Activated naive CD8-positive, alpha-beta T cell treated with anti-CD3 and anti-CD28 coated beads, Interleukin-2, amount 50 U/mL, for 24 hours (primary cell): ENCODE measurements at regions not wholly inside any gene's neighbourhood (a gene's known extent, or its start where the extent isn't known, plus 50 kb on each side); places are given as distances from the start of the nearest gene placed in this dataset.

Experiments
- ATAC-seq: fragments of 150-1000 bp; cut with Tn5 transposase; one replicate; pipeline ENCODE4 v1.10.0; 2021
- DNase-seq: peaks from one replicate; pipeline ENCODE4 v3.0.0; 2021
- H3K27ac Mint-ChIP-seq: one replicate; pipeline ENCODE4 v1.8.0; 2021; ENCODE audit warnings: mild to moderate bottlenecking, mixed read lengths
- H3K27me3 Mint-ChIP-seq: one replicate; pipeline ENCODE4 v1.8.0; 2021; ENCODE audit warnings: mixed read lengths
- H3K36me3 Mint-ChIP-seq: one replicate; pipeline ENCODE4 v1.8.0; 2021; ENCODE audit warnings: low read depth, mixed read lengths
- H3K4me1 Mint-ChIP-seq: one replicate; pipeline ENCODE4 v1.8.0; 2021; ENCODE audit warnings: mixed read lengths
- H3K4me3 Mint-ChIP-seq: one replicate; pipeline ENCODE4 v1.8.0; 2021; ENCODE audit warnings: mild to moderate bottlenecking, moderate library complexity, mixed read lengths
- H3K9me3 Mint-ChIP-seq: one replicate; pipeline ENCODE4 v1.8.0; 2021; ENCODE audit warnings: mixed read lengths

- no peaks in the 10 kb centered on the region for H3K4me1 Mint-ChIP-seq
- no peaks in the 10 kb centered on the region for H3K36me3 Mint-ChIP-seq
- H3K27me3 Mint-ChIP-seq = no peaks in the 10 kb centered on the region
- DNase-seq (no peak), ATAC-seq (no peak)
- H3K27ac Mint-ChIP-seq = no peak overlapping the region
- H3K9me3 Mint-ChIP-seq = no peaks in the 10 kb centered on the region
- no peak overlapping the region for H3K4me3 Mint-ChIP-seq
Observed at GRCh38 chr18:60508108-60508507, 135.5 kb upstream of the MC4R start.

- H3K9me3 Mint-ChIP-seq = no peaks in the 10 kb centered on the region
- ATAC-seq (no peak), DNase-seq (no peak)
- no peaks in the 10 kb centered on the region for H3K4me1 Mint-ChIP-seq
- no peaks in the 10 kb centered on the region for H3K36me3 Mint-ChIP-seq
- H3K27ac Mint-ChIP-seq = no peak overlapping the region
- H3K27me3 Mint-ChIP-seq = no peaks in the 10 kb centered on the region
- no peak overlapping the region for H3K4me3 Mint-ChIP-seq
Observed at GRCh38 chr18:60534538-60534937, 162.0 kb upstream of the MC4R start.

- DNase-seq (no peak), ATAC-seq (no peak)
- Mint-ChIP-seq H3K4me1 (no peaks in the 10 kb centered on the region), H3K9me3 (no peaks in the 10 kb centered on the region), H3K4me3 (no peak overlapping the region), H3K27me3 (no peaks in the 10 kb centered on the region), H3K36me3 (no peaks in the 10 kb centered on the region), H3K27ac (no peak overlapping the region)
Observed at GRCh38 chr18:60537074-60537473, 164.5 kb upstream of the MC4R start.

- Mint-ChIP-seq H3K27me3 (no peaks in the 10 kb centered on the region), H3K27ac (no peak overlapping the region), H3K36me3 (no peaks in the 10 kb centered on the region), H3K4me3 (no peak overlapping the region), H3K9me3 (no peaks in the 10 kb centered on the region), H3K4me1 (no peaks in the 10 kb centered on the region)
- no peak for DNase-seq
- ATAC-seq = no peak
Observed at GRCh38 chr18:60538891-60539290, 166.3 kb upstream of the MC4R start.

DNA sequence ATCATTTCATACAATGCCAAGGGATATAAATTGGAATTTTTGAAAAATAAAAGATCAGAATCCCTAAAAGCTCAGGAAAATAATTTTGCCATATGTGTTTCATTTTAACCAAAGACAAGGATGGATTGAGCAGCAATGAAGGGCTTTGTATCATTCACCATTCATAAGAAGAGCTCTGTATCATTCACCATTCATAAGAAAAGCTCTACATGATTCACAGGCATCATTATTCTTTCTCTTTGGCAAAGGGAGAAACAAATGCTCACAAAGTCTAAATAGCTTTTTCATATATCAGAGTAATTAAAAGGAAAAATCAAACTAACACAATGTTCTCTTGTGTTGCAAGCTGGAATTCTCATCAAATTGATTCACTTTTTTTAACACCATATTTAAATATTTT, 169.1 kb upstream of the MC4R start:
- ATAC-seq = no peak
- Mint-ChIP-seq H3K27ac (no peak overlapping the region), H3K9me3 (no peaks in the 10 kb centered on the region), H3K27me3 (no peaks in the 10 kb centered on the region), H3K36me3 (no peaks in the 10 kb centered on the region), H3K4me1 (no peaks in the 10 kb centered on the region), H3K4me3 (no peak overlapping the region)
- no peak for DNase-seq

GRCh38 chr18:60543646-60544045, 171.1 kb upstream of the MC4R start:
- no peak overlapping the region for H3K4me3 Mint-ChIP-seq
- H3K36me3 Mint-ChIP-seq = no peaks in the 10 kb centered on the region
- DNase-seq = no peak
- H3K4me1 Mint-ChIP-seq = no peaks in the 10 kb centered on the region
- H3K27ac Mint-ChIP-seq = no peak overlapping the region
- no peak for ATAC-seq
- H3K9me3 Mint-ChIP-seq = no peaks in the 10 kb centered on the region
- no peaks in the 10 kb centered on the region for H3K27me3 Mint-ChIP-seq

- no peak overlapping the region for H3K27ac Mint-ChIP-seq
- no peak overlapping the region for H3K4me3 Mint-ChIP-seq
- no peaks in the 10 kb centered on the region for H3K36me3 Mint-ChIP-seq
- H3K9me3 Mint-ChIP-seq = no peaks in the 10 kb centered on the region
- DNase-seq (no peak), ATAC-seq (no peak)
- H3K27me3 Mint-ChIP-seq = peaks cover 2% of the 10 kb centered on the region
- no peaks in the 10 kb centered on the region for H3K4me1 Mint-ChIP-seq
Observed at GRCh38 chr18:60549338-60549960, 176.9 kb upstream of the MC4R start.

DNA sequence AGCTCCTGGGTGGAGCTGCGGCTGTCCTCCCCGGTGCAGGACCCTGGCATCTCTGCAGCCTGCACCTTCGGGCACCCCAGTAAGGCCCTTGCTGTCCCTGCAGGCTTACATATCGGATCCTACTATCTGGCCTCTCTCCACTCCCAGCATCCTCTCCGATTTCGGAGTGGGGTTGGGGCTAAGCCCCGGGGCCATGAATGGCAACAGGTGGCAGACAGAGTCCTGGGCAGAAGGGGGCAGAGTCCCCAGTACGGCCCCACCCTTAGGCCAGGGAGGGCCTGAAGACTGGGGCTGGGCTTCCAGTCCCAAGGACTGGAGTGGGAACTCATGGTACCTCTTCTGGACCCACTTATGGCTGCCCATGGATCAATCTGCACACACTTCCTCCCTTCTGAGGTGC, 180.4 kb upstream of the MC4R start:
- Mint-ChIP-seq H3K9me3 (no peaks in the 10 kb centered on the region), H3K27me3 (peaks cover 2% of the 10 kb centered on the region), H3K27ac (no peak overlapping the region), H3K36me3 (no peaks in the 10 kb centered on the region), H3K4me3 (no peak overlapping the region), H3K4me1 (no peaks in the 10 kb centered on the region)
- ATAC-seq (no peak), DNase-seq (no peak)

DNA sequence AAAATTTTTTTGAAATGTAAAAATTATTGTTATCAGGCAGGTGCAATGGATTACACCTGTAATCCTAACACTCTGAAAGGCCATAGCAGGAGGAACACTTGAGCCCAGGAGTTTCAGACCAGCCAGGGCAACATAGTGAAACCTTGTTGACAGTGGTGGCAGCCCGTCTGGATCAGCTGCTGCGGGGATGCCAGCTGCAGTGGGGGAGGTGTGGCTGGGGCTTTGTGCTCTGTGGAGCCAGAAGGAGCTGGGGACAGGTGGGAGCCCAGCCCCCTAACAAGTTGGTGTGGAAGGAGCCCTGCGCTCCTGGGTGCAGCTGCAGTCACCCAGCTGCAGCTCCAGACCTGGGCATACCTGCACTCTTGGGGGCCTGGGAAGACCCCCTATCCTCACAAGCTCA, 182.4 kb upstream of the MC4R start:
- Mint-ChIP-seq H3K27me3 (peaks cover 2% of the 10 kb centered on the region), H3K4me1 (no peaks in the 10 kb centered on the region), H3K4me3 (no peak overlapping the region), H3K27ac (no peak overlapping the region), H3K36me3 (no peaks in the 10 kb centered on the region), H3K9me3 (no peaks in the 10 kb centered on the region)
- DNase-seq = no peak
- ATAC-seq = no peak

GRCh38 chr18:60555625-60556024, 183.1 kb upstream of the MC4R start:
- Mint-ChIP-seq H3K9me3 (no peaks in the 10 kb centered on the region), H3K4me3 (no peak overlapping the region), H3K27me3 (peaks cover 2% of the 10 kb centered on the region), H3K4me1 (no peaks in the 10 kb centered on the region), H3K27ac (no peak overlapping the region), H3K36me3 (no peaks in the 10 kb centered on the region)
- no peak for ATAC-seq
- DNase-seq = no peak

DNA sequence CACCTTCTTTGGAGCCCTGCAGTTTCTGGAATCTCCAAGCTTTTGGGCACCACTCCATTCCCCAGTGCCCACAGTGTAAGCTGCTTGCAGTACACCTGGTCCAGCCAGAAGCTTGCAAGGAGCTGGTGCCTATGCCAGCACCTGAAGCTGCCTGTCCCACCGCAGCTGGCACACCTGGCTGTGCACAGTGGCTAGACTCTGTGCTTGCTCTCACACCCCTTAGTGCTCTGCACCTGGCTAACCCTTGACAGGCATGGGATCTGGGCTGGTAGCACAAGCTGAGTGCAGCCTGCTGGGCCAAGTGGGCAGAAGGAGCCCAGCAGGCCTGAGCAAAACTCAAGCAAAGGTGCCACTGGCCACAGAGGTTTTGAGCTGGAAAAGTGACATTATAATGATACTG, 183.8 kb upstream of the MC4R start:
- no peak for DNase-seq
- Mint-ChIP-seq H3K4me1 (no peaks in the 10 kb centered on the region), H3K27ac (no peak overlapping the region), H3K4me3 (no peak overlapping the region), H3K36me3 (no peaks in the 10 kb centered on the region), H3K27me3 (peaks cover 2% of the 10 kb centered on the region), H3K9me3 (no peaks in the 10 kb centered on the region)
- ATAC-seq = no peak

- no peak for DNase-seq
- Mint-ChIP-seq H3K27ac (no peak overlapping the region), H3K27me3 (no peaks in the 10 kb centered on the region), H3K9me3 (no peaks in the 10 kb centered on the region), H3K4me1 (no peaks in the 10 kb centered on the region), H3K4me3 (no peak overlapping the region), H3K36me3 (no peaks in the 10 kb centered on the region)
- no peak for ATAC-seq
Observed at GRCh38 chr18:60560071-60560470, 187.5 kb upstream of the MC4R start.

- H3K27ac Mint-ChIP-seq = no peak overlapping the region
- H3K9me3 Mint-ChIP-seq = no peaks in the 10 kb centered on the region
- no peak for DNase-seq
- no peak for ATAC-seq
- H3K4me1 Mint-ChIP-seq = no peaks in the 10 kb centered on the region
- no peaks in the 10 kb centered on the region for H3K27me3 Mint-ChIP-seq
- no peaks in the 10 kb centered on the region for H3K36me3 Mint-ChIP-seq
- H3K4me3 Mint-ChIP-seq = no peak overlapping the region
Observed at GRCh38 chr18:60563082-60563481, 190.5 kb upstream of the MC4R start.

- Mint-ChIP-seq H3K4me3 (no peak overlapping the region), H3K4me1 (no peaks in the 10 kb centered on the region), H3K27me3 (no peaks in the 10 kb centered on the region)
Observed at GRCh38 chr18:60568220-60568619, 195.6 kb upstream of the MC4R start.

DNA sequence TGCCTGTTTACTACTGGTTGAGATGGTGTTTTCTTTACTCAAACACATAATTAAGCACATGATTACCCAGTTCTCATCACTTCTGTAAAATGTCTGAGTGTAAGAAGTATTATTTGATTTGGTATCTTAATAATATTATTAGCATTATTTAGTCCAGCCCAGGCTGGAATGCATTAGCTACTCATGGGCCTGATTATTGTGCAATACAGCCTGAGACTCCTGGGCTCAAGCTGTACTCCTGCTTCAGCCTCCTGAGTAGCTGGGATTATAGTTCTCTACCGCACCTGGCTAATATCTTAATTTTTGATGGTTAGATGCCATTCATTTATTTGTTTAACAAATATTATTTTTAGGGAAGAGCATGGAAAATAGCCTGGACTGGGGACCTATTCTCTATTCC, 197.6 kb upstream of the MC4R start:
- no peaks in the 10 kb centered on the region for H3K4me1 Mint-ChIP-seq
- H3K4me3 Mint-ChIP-seq = no peak overlapping the region
- DNase-seq = no peak
- no peak overlapping the region for H3K27ac Mint-ChIP-seq
- H3K36me3 Mint-ChIP-seq = no peaks in the 10 kb centered on the region
- ATAC-seq = no peak
- H3K27me3 Mint-ChIP-seq = no peaks in the 10 kb centered on the region
- H3K9me3 Mint-ChIP-seq = peaks cover 4% of the 10 kb centered on the region

More at GRCh38 chr18:60568220-60568619, 195.6 kb upstream of the MC4R start:
- Mint-ChIP-seq H3K9me3 (no peaks in the 10 kb centered on the region), H3K36me3 (no peaks in the 10 kb centered on the region), H3K27ac (no peak overlapping the region)
- no peak for ATAC-seq
- DNase-seq = no peak

GRCh38 chr18:60577457-60577856, 204.9 kb upstream of the MC4R start:
- Mint-ChIP-seq H3K36me3 (no peaks in the 10 kb centered on the region), H3K27ac (no peak overlapping the region), H3K9me3 (peaks cover 4% of the 10 kb centered on the region), H3K27me3 (no peaks in the 10 kb centered on the region), H3K4me3 (no peak overlapping the region), H3K4me1 (no peaks in the 10 kb centered on the region)
- DNase-seq = no peak
- no peak for ATAC-seq
